Activated T-helper 17 cell treated with anti-CD3 and anti-CD28 coated beads, Interleukin-2, amount 50 U/mL, for 72 hours (primary cell): ENCODE measurements at regions not wholly inside any gene's neighbourhood (a gene's known extent, or its start where the extent isn't known, plus 50 kb on each side); places are given as distances from the start of the nearest gene placed in this dataset.
"Not testable (repeated sequence)": the region's sequence is repeated elsewhere in the genome, so short reads cannot be mapped to it uniquely, and the experiment has no call there.

ENCODE experiments used
- ATAC-seq: fragments of 150-1000 bp; cut with Tn5 transposase; replicated peaks from 2 replicates; pipeline ENCODE4 v1.10.0; 2021; ENCODE audit warnings: mild to moderate bottlenecking, moderate library complexity
- H3K27ac Mint-ChIP-seq: one replicate; pipeline ENCODE4 v1.8.0; 2022; ENCODE audit warnings: mixed read lengths
- H3K27me3 Mint-ChIP-seq: one replicate; pipeline ENCODE4 v1.8.0; 2022; ENCODE audit warnings: mixed read lengths
- H3K36me3 Mint-ChIP-seq: one replicate; pipeline ENCODE4 v1.8.0; 2022; ENCODE audit warnings: low read depth, mild to moderate bottlenecking, mixed read lengths
- H3K4me1 Mint-ChIP-seq: one replicate; pipeline ENCODE4 v1.8.0; 2022; ENCODE audit warnings: mixed read lengths
- H3K4me3 Mint-ChIP-seq: one replicate; pipeline ENCODE4 v1.8.0; 2022; ENCODE audit warnings: mild to moderate bottlenecking, mixed read lengths
- H3K9me3 Mint-ChIP-seq: one replicate; pipeline ENCODE4 v1.8.0; 2022; ENCODE audit warnings: mixed read lengths

GRCh38 chr7:76138577-76139313 is 63.0 kb upstream of the SRRM3 start:
- H3K4me3 Mint-ChIP-seq, H3K27me3 Mint-ChIP-seq, H3K36me3 Mint-ChIP-seq, H3K4me1 Mint-ChIP-seq, H3K9me3 Mint-ChIP-seq, ATAC-seq, H3K27ac Mint-ChIP-seq: not testable (repeated sequence)

- no peaks in the 10 kb centered on the region for H3K4me1 Mint-ChIP-seq
- no peaks in the 10 kb centered on the region for H3K27me3 Mint-ChIP-seq
- H3K9me3 Mint-ChIP-seq: no peaks in the 10 kb centered on the region
- H3K27ac Mint-ChIP-seq: no peak overlapping the region
- no peak for ATAC-seq
- no peaks in the 10 kb centered on the region for H3K36me3 Mint-ChIP-seq
- no peak overlapping the region for H3K4me3 Mint-ChIP-seq
These were observed 62.0 kb upstream of the SRRM3 start for GRCh38 chr7:76139670-76140069.

- not testable (repeated sequence) for H3K36me3 Mint-ChIP-seq, H3K4me3 Mint-ChIP-seq, H3K4me1 Mint-ChIP-seq, H3K9me3 Mint-ChIP-seq, H3K27ac Mint-ChIP-seq, ATAC-seq, H3K27me3 Mint-ChIP-seq
These were observed 61.4 kb upstream of the SRRM3 start for GRCh38 chr7:76140259-76140658.

- Mint-ChIP-seq H3K4me1 (no peaks in the 10 kb centered on the region), H3K9me3 (no peaks in the 10 kb centered on the region), H3K4me3 (peak overlapping the region; percentile 19), H3K27me3 (no peaks in the 10 kb centered on the region), H3K27ac (peak overlapping the region; percentile 59), H3K36me3 (no peaks in the 10 kb centered on the region)
- peak; percentile 73 for ATAC-seq
These were observed 58.8 kb upstream of the SRRM3 start for GRCh38 chr7:76142861-76143260.

GRCh38 chr7:76144664-76145270 is 56.9 kb upstream of the SRRM3 start:
- not testable (repeated sequence) for ATAC-seq, H3K36me3 Mint-ChIP-seq, H3K4me1 Mint-ChIP-seq, H3K9me3 Mint-ChIP-seq, H3K27ac Mint-ChIP-seq, H3K27me3 Mint-ChIP-seq, H3K4me3 Mint-ChIP-seq

GRCh38 chr7:76146374-76146773 is 55.3 kb upstream of the SRRM3 start:
- H3K4me3 Mint-ChIP-seq: no peak overlapping the region
- H3K27ac Mint-ChIP-seq: no peak overlapping the region
- H3K27me3 Mint-ChIP-seq: no peaks in the 10 kb centered on the region
- no peaks in the 10 kb centered on the region for H3K4me1 Mint-ChIP-seq
- H3K9me3 Mint-ChIP-seq: no peaks in the 10 kb centered on the region
- no peak for ATAC-seq
- no peaks in the 10 kb centered on the region for H3K36me3 Mint-ChIP-seq

GRCh38 chr7:76148947-76149346 is 52.7 kb upstream of the SRRM3 start:
- H3K4me1 Mint-ChIP-seq: peaks cover 11% of the 10 kb centered on the region
- H3K4me3 Mint-ChIP-seq, H3K36me3 Mint-ChIP-seq, H3K27ac Mint-ChIP-seq, H3K27me3 Mint-ChIP-seq, H3K9me3 Mint-ChIP-seq, ATAC-seq: not testable (repeated sequence)

- Mint-ChIP-seq H3K4me1 (peaks cover 11% of the 10 kb centered on the region), H3K27ac (no peak overlapping the region), H3K27me3 (no peaks in the 10 kb centered on the region), H3K9me3 (no peaks in the 10 kb centered on the region), H3K36me3 (no peaks in the 10 kb centered on the region), H3K4me3 (no peak overlapping the region)
- no peak for ATAC-seq
These were observed 51.6 kb upstream of the SRRM3 start for GRCh38 chr7:76149847-76150691.
